ENCODE measurements at regions not wholly inside any gene's neighbourhood (a gene's known extent, or its start where the extent isn't known, plus 50 kb on each side); places are given as distances from the start of the nearest gene placed in this dataset.

DNA sequence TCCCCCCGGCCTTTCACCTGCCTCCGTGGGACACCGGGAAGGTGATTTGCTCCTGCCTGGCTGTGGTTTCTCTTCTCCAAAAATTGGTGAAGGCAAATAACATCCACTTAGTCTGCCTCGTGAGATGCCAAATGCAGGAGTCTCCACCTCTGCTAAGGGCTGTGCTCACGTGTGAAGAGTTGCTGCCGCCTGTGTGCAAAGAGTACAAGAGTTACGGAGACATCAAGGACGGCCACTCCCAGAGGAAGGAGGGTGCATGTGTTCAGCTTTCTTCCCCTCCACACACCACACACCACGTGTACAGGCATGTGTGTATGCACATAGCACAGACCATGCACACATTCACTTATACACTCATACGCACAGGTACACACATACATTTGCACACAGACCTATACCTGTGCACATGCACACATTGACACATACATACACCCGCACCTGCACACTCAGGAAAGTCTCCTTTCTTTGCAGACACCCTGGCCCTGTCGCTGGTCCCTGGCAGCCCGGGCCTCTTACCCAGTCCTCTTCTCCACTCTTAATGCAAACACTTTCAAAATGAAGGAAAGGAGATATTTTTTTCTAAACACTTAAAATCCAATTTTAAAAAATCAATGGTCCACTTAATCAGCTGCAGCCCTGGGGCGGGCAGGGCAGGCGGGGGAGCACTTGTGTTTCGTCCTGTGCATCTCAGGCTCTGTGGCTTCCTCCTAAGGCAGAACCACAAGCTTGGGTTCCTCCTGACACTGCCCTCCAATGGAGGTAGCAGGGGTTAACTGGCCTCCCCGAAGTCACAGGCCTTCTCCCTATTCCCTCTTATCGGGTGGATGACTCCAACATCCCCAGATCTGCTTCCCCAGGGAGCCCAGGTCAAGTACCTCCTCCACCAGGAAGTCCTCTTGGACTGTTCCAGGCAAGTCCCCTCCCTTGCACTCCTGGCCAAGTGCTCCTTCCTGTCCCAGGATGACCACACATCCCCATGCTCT lies 103.0 kb downstream of the CPZ start:
- Histone ChIP-seq H3K9me3 (replicated peaks in 1 of 2; ENCODE audit: control insufficient read depth in 2 of 2, insufficient read depth in 1 of 2, low read depth in 1 of 2, low read length in 2 of 2) (peaks cover 0 to 3% of the 10 kb centered on the region in 2 donors), H2AFZ (ENCODE audit: low read length) (no peak overlapping the region), H2BK5ac (ENCODE audit: low read length) (no peak overlapping the region), H3K27ac (replicated peaks; ENCODE audit: low read length) (no peak overlapping the region), H3K4me2 (ENCODE audit: insufficient read depth, low read length, poor library complexity, severe bottlenecking) (no peak overlapping the region), H3K36me3 (replicated peaks in 1 of 2; ENCODE audit: control insufficient read depth in 2 of 2, insufficient read depth in 2 of 2, low read length in 2 of 2) (no peaks in the 10 kb centered on the region), H3K27me3 (ENCODE audit: control insufficient read depth in 3 of 3, insufficient read depth in 3 of 3, low read depth in 1 of 3, low read length in 3 of 3) (peaks cover 0 to 25% (median 3%) of the 10 kb centered on the region in 3 experiments), H4K8ac (ENCODE audit: low read depth, low read length) (no peak overlapping the region), H2BK120ac (ENCODE audit: low read depth, low read length) (no peak overlapping the region), H4K91ac (ENCODE audit: low read depth, low read length, poor library complexity) (no peak overlapping the region), H3K18ac (ENCODE audit: low read length) (no peak overlapping the region), H3K14ac (ENCODE audit: low read length) (peak overlapping the region; percentile 75), H2BK15ac (ENCODE audit: low read length) (no peak overlapping the region), H3K23ac (ENCODE audit: low read depth, low read length, poor library complexity) (no peak overlapping the region), H2AK5ac (ENCODE audit: low read depth, low read length) (peak overlapping the region; percentile 73), H3K79me1 (ENCODE audit: low read depth, low read length) (no peaks in the 10 kb centered on the region), H3K4ac (ENCODE audit: low read length) (no peak overlapping the region), H2BK12ac (ENCODE audit: low read length) (no peak overlapping the region), H3K4me3 (ENCODE audit: low read length in 2 of 2) (peak overlapping the region in 1 of 2 donors; percentile 23), H3K4me1 (ENCODE audit: control insufficient read depth in 2 of 2, insufficient read depth in 1 of 2, low read depth in 1 of 2, low read length in 2 of 2) (no peaks in the 10 kb centered on the region), H3K9ac (ENCODE audit: low read depth, low read length, poor library complexity) (no peak overlapping the region)
- no peak for DNase-seq (ENCODE audit: low spot score)
- WGBS, 2 donors (ENCODE audit: extremely low coverage in 2 of 2, insufficient read length in 2 of 2, insufficient replicate concordance in 1 of 2): no CpG with 5 or more reads among the region's 18 CpGs

DNA sequence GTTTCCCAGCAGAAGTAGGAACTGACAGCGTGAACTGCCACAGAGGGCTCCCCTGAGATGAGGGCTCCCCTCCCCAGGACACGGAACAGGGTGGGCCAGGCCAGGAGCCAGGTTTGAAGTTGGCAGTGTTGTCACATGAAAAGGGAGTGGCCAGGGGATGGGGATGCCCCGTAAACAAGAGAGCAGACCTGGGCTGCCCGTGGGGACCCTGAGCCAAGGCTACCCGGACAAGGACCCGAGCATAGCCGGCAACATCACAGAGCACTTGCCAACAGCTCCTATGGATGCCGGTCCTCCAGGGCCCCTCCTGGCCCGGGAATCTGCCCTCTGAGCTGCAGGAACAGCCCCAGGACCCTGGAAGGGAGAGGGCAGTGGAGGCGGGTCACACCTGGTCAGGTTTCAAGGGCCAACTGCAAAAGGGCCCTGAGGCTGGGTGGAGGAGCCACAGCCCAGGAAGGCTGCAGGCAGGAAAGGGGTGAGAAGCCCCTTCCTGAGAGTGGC lies 102.1 kb downstream of the CPZ start:
- Histone ChIP-seq H2BK12ac (ENCODE audit: low read length) (no peak overlapping the region), H3K27me3 (ENCODE audit: control insufficient read depth in 3 of 3, insufficient read depth in 3 of 3, low read depth in 1 of 3, low read length in 3 of 3) (peaks cover 0 to 18% (median 3%) of the 10 kb centered on the region in 3 experiments), H2BK5ac (ENCODE audit: low read length) (no peak overlapping the region), H3K23ac (ENCODE audit: low read depth, low read length, poor library complexity) (no peak overlapping the region), H3K36me3 (replicated peaks in 1 of 2; ENCODE audit: control insufficient read depth in 2 of 2, insufficient read depth in 2 of 2, low read length in 2 of 2) (no peaks in the 10 kb centered on the region), H3K9me3 (replicated peaks in 1 of 2; ENCODE audit: control insufficient read depth in 2 of 2, insufficient read depth in 1 of 2, low read depth in 1 of 2, low read length in 2 of 2) (peaks cover 0 to 3% of the 10 kb centered on the region in 2 donors), H3K79me1 (ENCODE audit: low read depth, low read length) (no peaks in the 10 kb centered on the region), H3K4ac (ENCODE audit: low read length) (no peak overlapping the region), H3K18ac (ENCODE audit: low read length) (peak overlapping the region; percentile 30), H4K91ac (ENCODE audit: low read depth, low read length, poor library complexity) (no peak overlapping the region), H3K4me2 (ENCODE audit: insufficient read depth, low read length, poor library complexity, severe bottlenecking) (no peak overlapping the region), H2AFZ (ENCODE audit: low read length) (no peak overlapping the region), H3K4me1 (ENCODE audit: control insufficient read depth in 2 of 2, insufficient read depth in 1 of 2, low read depth in 1 of 2, low read length in 2 of 2) (no peaks in the 10 kb centered on the region), H2AK5ac (ENCODE audit: low read depth, low read length) (peak overlapping the region; percentile 76), H3K14ac (ENCODE audit: low read length) (peak overlapping the region; percentile 90), H2BK15ac (ENCODE audit: low read length) (no peak overlapping the region), H3K9ac (ENCODE audit: low read depth, low read length, poor library complexity) (peak overlapping the region; percentile 14), H4K8ac (ENCODE audit: low read depth, low read length) (no peak overlapping the region), H2BK120ac (ENCODE audit: low read depth, low read length) (no peak overlapping the region), H3K27ac (replicated peaks; ENCODE audit: low read length) (no peak overlapping the region), H3K4me3 (ENCODE audit: low read length in 2 of 2) (no peak overlapping the region)
- no CpG with 5 or more reads among the region's 10 CpGs for WGBS, 2 donors (ENCODE audit: extremely low coverage in 2 of 2, insufficient read length in 2 of 2, insufficient replicate concordance in 1 of 2)
- DNase-seq (ENCODE audit: low spot score): no peak

DNA sequence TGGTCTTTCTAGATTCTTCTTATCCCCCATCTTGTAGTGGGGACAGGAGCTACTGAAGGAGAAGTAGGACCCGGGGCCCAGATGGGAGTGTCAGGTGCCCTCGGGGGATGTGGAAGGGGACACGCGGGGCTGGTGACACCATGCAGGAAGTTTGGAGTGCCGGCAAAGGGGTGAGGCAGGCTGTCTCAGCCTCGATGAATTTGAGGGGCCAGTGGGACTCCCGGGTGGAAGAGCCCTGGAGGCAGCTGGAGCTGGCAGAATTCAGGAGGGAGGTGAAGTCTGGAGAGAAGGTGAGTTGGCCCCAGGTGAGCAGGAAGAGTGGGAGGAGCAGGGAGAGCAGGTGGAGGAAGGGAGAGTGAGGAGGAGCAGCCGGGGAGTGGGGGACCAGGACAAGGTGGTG lies 101.7 kb downstream of the CPZ start:
- H2BK5ac ChIP-seq (ENCODE audit: low read length): no peak overlapping the region
- no CpG with 5 or more reads among the region's 8 CpGs for WGBS, 2 donors (ENCODE audit: extremely low coverage in 2 of 2, insufficient read length in 2 of 2, insufficient replicate concordance in 1 of 2)
- H4K8ac ChIP-seq (ENCODE audit: low read depth, low read length): no peak overlapping the region
- H2AFZ ChIP-seq (ENCODE audit: low read length): no peak overlapping the region
- peak overlapping the region; percentile 90 for H3K14ac ChIP-seq (ENCODE audit: low read length)
- H3K4me3 ChIP-seq (ENCODE audit: low read length in 2 of 2): no peak overlapping the region
- no peaks in the 10 kb centered on the region for H3K36me3 ChIP-seq (replicated peaks in 1 of 2; ENCODE audit: control insufficient read depth in 2 of 2, insufficient read depth in 2 of 2, low read length in 2 of 2)
- peak overlapping the region; percentile 14 for H3K9ac ChIP-seq (ENCODE audit: low read depth, low read length, poor library complexity)
- no peak overlapping the region for H3K4me2 ChIP-seq (ENCODE audit: insufficient read depth, low read length, poor library complexity, severe bottlenecking)
- H3K27ac ChIP-seq (replicated peaks; ENCODE audit: low read length): no peak overlapping the region
- H3K27me3 ChIP-seq (ENCODE audit: control insufficient read depth in 3 of 3, insufficient read depth in 3 of 3, low read depth in 1 of 3, low read length in 3 of 3): peaks cover 0 to 17% (median 3%) of the 10 kb centered on the region in 3 experiments
- H3K18ac ChIP-seq (ENCODE audit: low read length): peak overlapping the region; percentile 30
- no peak overlapping the region for H2BK15ac ChIP-seq (ENCODE audit: low read length)
- no peak overlapping the region for H3K4ac ChIP-seq (ENCODE audit: low read length)
- no peaks in the 10 kb centered on the region for H3K4me1 ChIP-seq (ENCODE audit: control insufficient read depth in 2 of 2, insufficient read depth in 1 of 2, low read depth in 1 of 2, low read length in 2 of 2)
- H3K79me1 ChIP-seq (ENCODE audit: low read depth, low read length): no peaks in the 10 kb centered on the region
- no peak overlapping the region for H2BK120ac ChIP-seq (ENCODE audit: low read depth, low read length)
- H2BK12ac ChIP-seq (ENCODE audit: low read length): no peak overlapping the region
- H2AK5ac ChIP-seq (ENCODE audit: low read depth, low read length): peak overlapping the region; percentile 76
- no peak for DNase-seq (ENCODE audit: low spot score)
- H3K9me3 ChIP-seq (replicated peaks in 1 of 2; ENCODE audit: control insufficient read depth in 2 of 2, insufficient read depth in 1 of 2, low read depth in 1 of 2, low read length in 2 of 2): peaks cover 0 to 3% of the 10 kb centered on the region in 2 donors
- no peak overlapping the region for H3K23ac ChIP-seq (ENCODE audit: low read depth, low read length, poor library complexity)
- H4K91ac ChIP-seq (ENCODE audit: low read depth, low read length, poor library complexity): no peak overlapping the region

DNA sequence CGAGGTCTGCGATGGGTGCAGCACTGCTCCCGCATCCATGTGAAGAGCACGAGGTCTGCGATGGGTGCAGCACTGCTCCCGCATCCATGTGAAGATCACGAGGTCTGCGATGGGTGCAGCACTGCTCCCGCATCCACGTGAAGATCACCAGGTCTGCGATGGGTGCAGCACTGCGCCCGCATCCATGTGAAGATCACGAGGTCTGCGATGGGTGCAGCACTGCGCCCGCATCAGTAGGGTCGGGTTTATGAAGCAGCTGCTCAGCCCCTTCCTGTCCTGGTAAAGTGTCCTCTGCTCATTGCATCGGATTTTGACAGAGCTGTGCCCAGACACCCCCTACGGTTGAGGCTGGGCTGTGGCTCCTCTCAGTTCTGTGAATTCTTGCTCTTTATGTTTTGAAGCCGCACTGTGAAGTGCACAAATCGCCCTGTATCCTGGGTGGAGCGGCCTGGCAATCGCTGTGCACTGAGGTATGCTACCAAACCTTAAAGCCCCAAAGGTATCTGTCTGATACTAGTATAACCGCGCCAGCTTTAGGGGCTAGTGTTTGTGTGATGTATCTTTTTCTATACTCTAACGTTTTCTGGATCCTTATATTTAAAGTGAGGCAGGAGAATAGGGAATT lies 98.7 kb downstream of the CPZ start:
- Histone ChIP-seq H3K4ac (ENCODE audit: low read length) (no peak overlapping the region), H3K27ac (replicated peaks; ENCODE audit: low read length) (no peak overlapping the region), H3K4me2 (ENCODE audit: insufficient read depth, low read length, poor library complexity, severe bottlenecking) (no peak overlapping the region), H3K36me3 (replicated peaks in 1 of 2; ENCODE audit: control insufficient read depth in 2 of 2, insufficient read depth in 2 of 2, low read length in 2 of 2) (no peaks in the 10 kb centered on the region), H2AK5ac (ENCODE audit: low read depth, low read length) (peak overlapping the region; percentile 63), H3K27me3 (ENCODE audit: control insufficient read depth in 3 of 3, insufficient read depth in 3 of 3, low read depth in 1 of 3, low read length in 3 of 3) (peaks cover 0 to 19% (median 11%) of the 10 kb centered on the region in 3 experiments), H4K8ac (ENCODE audit: low read depth, low read length) (no peak overlapping the region), H3K4me3 (ENCODE audit: low read length in 2 of 2) (no peak overlapping the region), H3K14ac (ENCODE audit: low read length) (no peak overlapping the region), H3K9me3 (replicated peaks in 1 of 2; ENCODE audit: control insufficient read depth in 2 of 2, insufficient read depth in 1 of 2, low read depth in 1 of 2, low read length in 2 of 2) (peaks cover 0 to 2% of the 10 kb centered on the region in 2 donors), H3K23ac (ENCODE audit: low read depth, low read length, poor library complexity) (no peak overlapping the region), H4K91ac (ENCODE audit: low read depth, low read length, poor library complexity) (no peak overlapping the region), H2AFZ (ENCODE audit: low read length) (no peak overlapping the region), H3K4me1 (ENCODE audit: control insufficient read depth in 2 of 2, insufficient read depth in 1 of 2, low read depth in 1 of 2, low read length in 2 of 2) (peaks cover 0 to 4% of the 10 kb centered on the region in 2 donors), H3K79me1 (ENCODE audit: low read depth, low read length) (no peaks in the 10 kb centered on the region), H3K18ac (ENCODE audit: low read length) (peak overlapping the region; percentile 36), H3K9ac (ENCODE audit: low read depth, low read length, poor library complexity) (no peak overlapping the region), H2BK15ac (ENCODE audit: low read length) (peak overlapping the region; percentile 21), H2BK120ac (ENCODE audit: low read depth, low read length) (peak overlapping the region; percentile 11), H2BK12ac (ENCODE audit: low read length) (no peak overlapping the region), H2BK5ac (ENCODE audit: low read length) (no peak overlapping the region)
- no peak for DNase-seq (ENCODE audit: low spot score)
- no CpG with 5 or more reads among the region's 27 CpGs for WGBS, 2 donors (ENCODE audit: extremely low coverage in 2 of 2, insufficient read length in 2 of 2, insufficient replicate concordance in 1 of 2)

All from neuronal stem cell (in vitro differentiated cells).